ENCODE measurements at regions not wholly inside any gene's neighbourhood (a gene's known extent, or its start where the extent isn't known, plus 50 kb on each side); places are given as distances from the start of the nearest gene placed in this dataset.

- no peak for DNase-seq (ENCODE audit: low read depth in 4 of 4, low spot score in 1 of 4)
These were observed 209.9 kb downstream of the COL4A1 start for GRCh38 chr13:110097013-110097412.

- DNase-seq (ENCODE audit: low read depth in 4 of 4, low spot score in 1 of 4): no peak
These were observed 214.1 kb downstream of the COL4A1 start for GRCh38 chr13:110092831-110093247.

- DNase-seq (ENCODE audit: low read depth in 4 of 4, low spot score in 1 of 4): no peak
These were observed 217.1 kb downstream of the COL4A1 start for GRCh38 chr13:110089815-110090214.

GRCh38 chr13:110089100-110089499, 217.9 kb downstream of the COL4A1 start:
- DNase-seq (ENCODE audit: low read depth in 4 of 4, low spot score in 1 of 4): no peak

- DNase-seq (ENCODE audit: low read depth in 4 of 4, low spot score in 1 of 4): no peak
These were observed 233.0 kb downstream of the COL4A1 start for GRCh38 chr13:110073982-110074381.

GRCh38 chr13:110070511-110071120, 236.3 kb downstream of the COL4A1 start:
- no peak for DNase-seq (ENCODE audit: low read depth in 4 of 4, low spot score in 1 of 4)

- no peak for DNase-seq (ENCODE audit: low read depth in 4 of 4, low spot score in 1 of 4)
These were observed 236.9 kb downstream of the COL4A1 start for GRCh38 chr13:110070046-110070445.

GRCh38 chr13:110068176-110068473, 238.8 kb downstream of the COL4A1 start:
- DNase-seq (ENCODE audit: low read depth in 4 of 4, low spot score in 1 of 4): no peak

- no peak for DNase-seq (ENCODE audit: low read depth in 4 of 4, low spot score in 1 of 4)
These were observed 239.4 kb downstream of the COL4A1 start for GRCh38 chr13:110067355-110068175.

GRCh38 chr13:110065780-110066179, 241.2 kb downstream of the COL4A1 start:
- DNase-seq (ENCODE audit: low read depth in 4 of 4, low spot score in 1 of 4): no peak

GRCh38 chr13:110063490-110064421, 243.2 kb downstream of the COL4A1 start:
- DNase-seq (ENCODE audit: low read depth in 4 of 4, low spot score in 1 of 4): no peak

- no peak for DNase-seq (ENCODE audit: low read depth in 4 of 4, low spot score in 1 of 4)
These were observed 244.0 kb downstream of the COL4A1 start for GRCh38 chr13:110062777-110063442.

GRCh38 chr13:110062077-110062776, 244.7 kb downstream of the COL4A1 start:
- DNase-seq (ENCODE audit: low read depth in 4 of 4, low spot score in 1 of 4): no peak

GRCh38 chr13:110061270-110061669, 245.7 kb downstream of the COL4A1 start:
- no peak for DNase-seq (ENCODE audit: low read depth in 4 of 4, low spot score in 1 of 4)

- DNase-seq (ENCODE audit: low read depth in 4 of 4, low spot score in 1 of 4): no peak
These were observed 249.9 kb downstream of the COL4A1 start for GRCh38 chr13:110057052-110057451.

GRCh38 chr13:110056640-110057039, 250.3 kb downstream of the COL4A1 start:
- DNase-seq (ENCODE audit: low read depth in 4 of 4, low spot score in 1 of 4): no peak

- no peak for DNase-seq (ENCODE audit: low read depth in 4 of 4, low spot score in 1 of 4)
These were observed 251.9 kb downstream of the COL4A1 start for GRCh38 chr13:110055089-110055488.

GRCh38 chr13:110054041-110054440, 252.9 kb downstream of the COL4A1 start:
- DNase-seq (ENCODE audit: low read depth in 4 of 4, low spot score in 1 of 4): no peak

GRCh38 chr13:110047496-110047895, 259.5 kb downstream of the COL4A1 start:
- no peak for DNase-seq (ENCODE audit: low read depth in 4 of 4, low spot score in 1 of 4)

- no peak for DNase-seq (ENCODE audit: low read depth in 4 of 4, low spot score in 1 of 4)
These were observed 260.1 kb downstream of the COL4A1 start for GRCh38 chr13:110046811-110047210.

GRCh38 chr13:110045919-110046318, 259.5 kb upstream of the IRS2 start:
- no peak for DNase-seq (ENCODE audit: low read depth in 4 of 4, low spot score in 1 of 4)

Data from stimulated activated CD4-positive, alpha-beta T cell treated with anti-CD3 and anti-CD28 coated beads, Interleukin-1b, Interleukin-23, amount 100 ng/mL, for 24 hours (primary cell).